Gastroesophageal sphincter (tissue), 3 donors: ENCODE measurements at regions not wholly inside any gene's neighbourhood (a gene's known extent, or its start where the extent isn't known, plus 50 kb on each side); places are given as distances from the start of the nearest gene placed in this dataset.

Experiments used
- POLR2A ChIP-seq, 2 donors: fragments of 450-650 bp; IDR thresholded peaks; one replicate each; pipeline ENCODE4 v1.6.1; 2017; ENCODE audit warnings: antibody characterized with exemption in 2 of 2, mild to moderate bottlenecking in 2 of 2, moderate library complexity in 1 of 2
- POLR2AphosphoS5 ChIP-seq: sonication (generic); formaldehyde crosslinking; IDR thresholded peaks from one replicate; pipeline ENCODE4 v1.6.1; 2017; ENCODE audit warnings: antibody characterized with exemption
- TF ChIP-seq, protein P1 (sequence below), 4 experiments: fragments of 200-600 bp in 2 of 4; fragments of 450-650 bp in 2 of 4; sonication (generic) in 1 of 4; IDR thresholded peaks; one replicate each; pipeline ENCODE4 v1.5.1; 2017 to 2019; ENCODE audit warnings: antibody characterized with exemption in 4 of 4, mild to moderate bottlenecking in 2 of 4, moderate library complexity in 2 of 4

DNA sequence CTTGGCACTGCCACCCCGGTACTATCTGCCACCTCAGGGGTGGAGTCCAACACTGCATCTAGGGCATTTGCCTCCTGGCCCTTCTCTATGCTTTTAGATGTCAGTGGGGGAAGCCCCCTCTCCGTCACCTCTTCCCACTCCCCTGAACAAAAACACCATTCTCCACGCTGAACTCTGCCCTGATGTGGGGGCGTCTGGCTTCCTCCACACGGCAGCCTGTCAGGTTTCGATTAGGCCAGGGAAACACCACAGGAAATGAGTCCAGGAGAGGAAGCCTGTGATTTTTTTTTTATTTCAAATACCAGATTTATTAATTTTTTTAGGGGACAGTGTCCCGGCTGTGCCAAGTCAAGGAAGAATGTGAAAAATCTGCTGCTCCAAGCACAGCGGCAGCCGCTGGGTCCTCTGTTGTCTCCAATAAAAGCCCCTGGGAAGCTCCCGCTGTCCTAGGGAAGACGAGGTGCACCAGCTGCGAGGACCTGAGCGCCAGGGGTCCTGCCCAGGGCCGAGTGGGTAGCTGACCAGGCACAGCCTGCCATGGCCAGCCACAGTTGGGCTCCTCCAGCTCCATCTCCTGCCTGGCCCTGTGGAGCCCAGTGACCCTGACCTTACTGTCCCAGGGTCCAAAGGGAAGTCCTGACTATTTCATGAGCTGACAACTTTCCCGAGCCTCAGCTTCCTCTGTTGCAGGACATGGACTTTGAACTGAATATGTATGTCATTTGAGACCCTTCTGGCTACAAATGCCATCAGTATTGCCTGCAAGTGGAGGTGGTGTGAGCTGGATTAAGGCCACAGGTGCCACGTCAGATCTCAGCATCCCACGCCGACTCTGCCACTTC lies 336.7 kb downstream of the FOXL1 start:
- TF ChIP-seq, protein P1, sequence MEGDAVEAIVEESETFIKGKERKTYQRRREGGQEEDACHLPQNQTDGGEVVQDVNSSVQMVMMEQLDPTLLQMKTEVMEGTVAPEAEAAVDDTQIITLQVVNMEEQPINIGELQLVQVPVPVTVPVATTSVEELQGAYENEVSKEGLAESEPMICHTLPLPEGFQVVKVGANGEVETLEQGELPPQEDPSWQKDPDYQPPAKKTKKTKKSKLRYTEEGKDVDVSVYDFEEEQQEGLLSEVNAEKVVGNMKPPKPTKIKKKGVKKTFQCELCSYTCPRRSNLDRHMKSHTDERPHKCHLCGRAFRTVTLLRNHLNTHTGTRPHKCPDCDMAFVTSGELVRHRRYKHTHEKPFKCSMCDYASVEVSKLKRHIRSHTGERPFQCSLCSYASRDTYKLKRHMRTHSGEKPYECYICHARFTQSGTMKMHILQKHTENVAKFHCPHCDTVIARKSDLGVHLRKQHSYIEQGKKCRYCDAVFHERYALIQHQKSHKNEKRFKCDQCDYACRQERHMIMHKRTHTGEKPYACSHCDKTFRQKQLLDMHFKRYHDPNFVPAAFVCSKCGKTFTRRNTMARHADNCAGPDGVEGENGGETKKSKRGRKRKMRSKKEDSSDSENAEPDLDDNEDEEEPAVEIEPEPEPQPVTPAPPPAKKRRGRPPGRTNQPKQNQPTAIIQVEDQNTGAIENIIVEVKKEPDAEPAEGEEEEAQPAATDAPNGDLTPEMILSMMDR (IDR thresholded peaks at IDR 0.05), result no peak
- TF ChIP-seq POLR2AphosphoS5 (no peak), POLR2A (IDR thresholded peaks at IDR 0.05) (no peak)
